Coronary artery (tissue), 2 donors: ENCODE measurements at regions not wholly inside any gene's neighbourhood (a gene's known extent, or its start where the extent isn't known, plus 50 kb on each side); places are given as distances from the start of the nearest gene placed in this dataset.

Experiments used
- DNase-seq: peaks from one replicate; pipeline ENCODE4 v3.0.0-alpha.2; 2017; ENCODE audit warnings: low spot score
- H3K27ac ChIP-seq, 2 donors: fragments of 200-600 bp; sonication (generic); one replicate each; pipeline ENCODE4 v1.5.1; 2016 to 2019
- H3K4me3 ChIP-seq: fragments of 200-600 bp; sonication (generic); 2 replicates; pipeline ENCODE4 v1.5.1; 2016; ENCODE audit warnings: mild to moderate bottlenecking, moderate library complexity
- CTCF ChIP-seq: fragments of 200-600 bp; sonication (generic); IDR thresholded peaks from one replicate; pipeline ENCODE4 v1.5.1; 2019; ENCODE audit warnings: antibody characterized with exemption

GRCh38 chr5:102014371-102014770 is 281.7 kb downstream of the SLCO4C1 start:
- H3K4me3 ChIP-seq, result no peak overlapping the region
- TF ChIP-seq CTCF, result no peak
- H3K27ac ChIP-seq, result no peak overlapping the region
- no peak for DNase-seq

- H3K4me3 ChIP-seq, result no peak overlapping the region
- TF ChIP-seq CTCF, result no peak
- H3K27ac ChIP-seq, result no peak overlapping the region
- DNase-seq, result no peak
These were observed 285.4 kb downstream of the SLCO4C1 start for GRCh38 chr5:102010644-102011043.

GRCh38 chr5:101997235-101997634 is 298.8 kb downstream of the SLCO4C1 start:
- no peak for TF ChIP-seq CTCF
- no peak overlapping the region for H3K4me3 ChIP-seq

GRCh38 chr5:101995585-101995984 is 300.5 kb downstream of the SLCO4C1 start:
- Histone ChIP-seq H3K27ac (no peak overlapping the region), H3K4me3 (no peak overlapping the region)
- TF ChIP-seq CTCF, result no peak
- DNase-seq, result no peak

More at GRCh38 chr5:101997235-101997634, 298.8 kb downstream of the SLCO4C1 start:
- no peak for DNase-seq
- H3K27ac ChIP-seq, result no peak overlapping the region

- TF ChIP-seq CTCF, result no peak
- Histone ChIP-seq H3K27ac (no peak overlapping the region), H3K4me3 (no peak overlapping the region)
- no peak for DNase-seq
These were observed 304.6 kb downstream of the SLCO4C1 start for GRCh38 chr5:101991486-101991885.

- no peak for TF ChIP-seq CTCF
- Histone ChIP-seq H3K4me3 (no peak overlapping the region), H3K27ac (no peak overlapping the region)
- DNase-seq, result no peak
These were observed 306.4 kb downstream of the SLCO4C1 start for GRCh38 chr5:101989659-101990058.

- H3K27ac ChIP-seq, result no peak overlapping the region
- no peak overlapping the region for H3K4me3 ChIP-seq
- TF ChIP-seq CTCF, result no peak
- no peak for DNase-seq
These were observed 318.2 kb downstream of the SLCO4C1 start for GRCh38 chr5:101977729-101978345.
